Embryonic facial prominence (tissue), 1 donor: ENCODE measurements at regions not wholly inside any gene's neighbourhood (a gene's known extent, or its start where the extent isn't known, plus 50 kb on each side); places are given as distances from the start of the nearest gene placed in this dataset.
A peak's percentile ranks its signal among the peaks of the same experiment; 100 is the strongest.

ENCODE experiments used
- DNase-seq: peaks from one replicate; pipeline ENCODE4 v3.0.0-alpha.2; 2016; ENCODE audit errors: extremely low spot score

DNA sequence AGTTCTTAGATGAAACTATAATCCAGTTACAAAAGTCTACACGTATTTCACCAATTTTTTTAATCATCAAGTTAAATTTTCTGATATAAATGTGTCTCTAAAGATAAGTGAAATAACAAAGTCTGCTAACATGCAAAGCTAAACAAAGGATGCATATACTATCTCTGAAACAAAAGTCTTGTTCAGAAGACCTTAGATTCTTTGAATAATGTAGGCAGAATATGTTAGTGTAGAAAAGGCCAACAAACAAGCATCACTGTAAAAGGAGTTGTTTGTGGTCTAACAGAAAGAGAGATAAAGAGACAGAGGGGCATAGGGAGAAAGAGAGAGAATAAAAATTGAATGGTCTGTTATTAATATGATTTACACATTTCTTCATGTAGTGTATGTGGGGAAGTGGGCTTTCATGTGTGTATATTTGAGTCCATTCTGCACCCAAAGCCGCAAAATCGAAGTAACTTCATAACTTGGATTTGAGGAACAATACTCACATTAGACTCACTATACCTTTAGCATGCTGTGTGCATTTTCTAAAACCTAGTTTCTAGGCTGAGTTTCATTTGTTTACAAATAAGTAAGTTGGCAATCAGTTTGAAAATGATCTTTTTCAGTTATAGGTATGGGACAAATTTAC is 734.8 kb upstream of the REG3G start:
- no peak for DNase-seq

DNA sequence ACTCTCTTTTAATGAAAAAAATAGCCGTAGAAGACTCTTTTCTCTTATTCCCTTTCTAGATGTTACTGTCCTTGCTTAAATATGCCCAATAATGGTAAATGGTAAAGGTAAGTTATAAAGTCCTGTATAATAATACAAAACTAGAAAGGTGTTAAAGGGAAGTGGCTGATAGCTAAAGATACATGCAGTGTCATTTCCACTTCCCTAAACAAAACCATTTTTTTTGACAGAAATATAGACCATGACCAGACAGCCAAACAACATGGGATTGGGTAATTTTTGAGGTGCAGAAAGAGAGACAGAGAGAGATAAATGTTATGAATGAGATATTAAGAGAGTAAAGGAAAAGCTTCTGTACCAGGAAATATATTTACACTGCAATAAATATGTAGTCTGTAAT is 731.7 kb upstream of the REG3G start:
- DNase-seq = no peak

DNA sequence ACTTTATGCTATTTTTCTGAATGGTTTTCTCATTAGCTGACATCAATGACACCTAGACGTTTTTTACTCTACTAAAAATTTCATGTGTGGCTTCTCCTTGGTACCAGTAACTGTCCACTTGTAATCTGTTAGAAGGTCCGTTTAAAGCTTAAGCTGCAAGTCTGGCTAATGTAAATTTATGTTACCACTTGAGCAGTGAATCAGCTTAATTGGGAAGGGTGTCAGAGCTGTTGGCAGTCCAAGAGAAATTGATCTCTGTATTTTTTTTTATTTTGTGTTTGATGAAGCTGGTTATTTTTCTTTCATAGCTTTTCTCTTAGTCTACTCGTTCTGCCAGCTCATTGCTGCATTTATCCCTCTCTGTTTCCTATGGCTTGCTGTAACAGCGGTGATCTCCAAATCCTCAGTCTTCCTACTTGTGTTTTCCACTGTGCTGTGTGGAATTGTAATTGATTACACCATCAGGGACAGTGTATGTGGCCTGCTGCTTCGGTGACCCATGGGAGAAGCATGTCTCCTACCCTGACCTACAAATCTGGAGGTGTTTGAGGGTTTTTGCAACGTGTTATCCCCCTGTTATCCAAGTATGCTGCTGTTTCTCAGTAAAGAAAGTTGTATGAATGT is 724.2 kb upstream of the REG3G start:
- DNase-seq = no peak

DNA sequence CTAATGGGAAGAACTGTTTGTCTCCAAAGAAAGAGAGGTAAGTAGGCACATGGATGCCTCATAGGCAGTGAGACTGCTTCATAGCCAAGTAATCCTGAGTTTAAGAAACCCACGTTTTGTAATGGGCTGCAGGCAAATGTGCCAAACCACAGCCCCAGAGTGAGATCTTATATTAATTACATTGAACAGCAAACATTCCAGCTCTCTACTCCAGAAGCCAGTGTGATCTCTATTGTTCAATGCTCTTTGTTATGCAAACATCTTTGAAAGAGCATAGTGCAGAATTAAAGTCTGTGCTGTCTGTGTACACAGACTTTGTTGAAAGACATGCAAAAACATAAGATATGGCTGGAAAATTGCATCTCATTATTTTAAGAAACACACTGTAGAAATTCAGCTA is 720.8 kb upstream of the REG3G start:
- DNase-seq = no peak

DNA sequence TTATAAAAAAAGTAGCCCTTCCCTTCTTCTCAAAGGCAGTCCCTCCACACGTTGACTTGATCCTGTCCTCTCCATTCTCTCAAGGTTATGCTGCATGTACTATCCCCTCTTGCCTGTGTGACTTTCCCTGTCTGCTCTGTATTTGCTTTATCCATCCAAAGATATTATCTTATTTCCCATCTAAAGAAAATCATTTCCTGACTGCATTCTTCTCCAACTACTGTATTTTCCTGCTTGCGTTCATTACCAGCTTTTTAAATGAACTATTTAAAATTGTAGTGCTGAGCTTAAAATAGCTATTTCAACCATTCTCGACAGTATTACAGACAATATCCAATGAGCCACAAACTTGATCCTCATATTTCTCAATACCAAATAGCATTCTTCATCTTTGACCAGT is 716.0 kb upstream of the REG3G start:
- DNase-seq = no peak

DNA sequence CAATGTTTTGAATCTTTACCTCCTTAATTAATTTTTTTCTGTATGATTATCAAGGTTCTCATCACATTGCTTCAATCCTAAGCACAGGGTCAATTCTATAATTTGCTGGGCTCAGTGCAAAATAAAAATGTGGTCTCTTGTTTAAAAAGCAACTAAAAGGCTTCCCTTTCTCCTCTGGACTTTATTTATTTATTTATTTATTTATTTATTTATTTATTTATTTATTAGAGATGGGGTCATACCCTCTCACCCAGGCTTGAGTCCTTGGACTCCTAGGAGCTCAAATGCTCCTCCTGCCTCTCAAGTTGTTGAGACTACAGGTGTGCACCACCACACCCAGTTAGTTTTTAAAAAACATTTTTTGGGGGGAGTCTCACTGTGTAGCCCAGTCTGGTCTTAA is 710.1 kb upstream of the REG3G start:
- DNase-seq = no peak

DNA sequence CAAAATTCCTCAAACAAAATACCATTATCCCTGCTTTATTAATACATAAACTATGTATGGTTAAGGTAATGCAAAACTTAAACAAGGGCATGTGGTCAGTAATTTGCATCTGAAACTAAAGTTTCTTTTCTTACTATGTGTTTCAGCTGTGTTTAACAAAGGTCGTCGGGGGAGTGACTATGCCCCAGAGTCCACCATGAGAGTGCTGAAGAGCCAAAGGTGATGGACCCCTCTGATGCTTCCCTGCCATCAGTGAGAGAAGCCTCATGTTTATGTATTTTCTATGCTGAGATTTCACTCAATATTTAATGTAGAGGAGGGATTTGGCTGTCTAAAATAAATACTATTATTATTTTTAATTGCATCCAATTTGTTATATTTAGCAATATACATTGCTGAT is 707.2 kb upstream of the REG3G start:
- no peak for DNase-seq

DNA sequence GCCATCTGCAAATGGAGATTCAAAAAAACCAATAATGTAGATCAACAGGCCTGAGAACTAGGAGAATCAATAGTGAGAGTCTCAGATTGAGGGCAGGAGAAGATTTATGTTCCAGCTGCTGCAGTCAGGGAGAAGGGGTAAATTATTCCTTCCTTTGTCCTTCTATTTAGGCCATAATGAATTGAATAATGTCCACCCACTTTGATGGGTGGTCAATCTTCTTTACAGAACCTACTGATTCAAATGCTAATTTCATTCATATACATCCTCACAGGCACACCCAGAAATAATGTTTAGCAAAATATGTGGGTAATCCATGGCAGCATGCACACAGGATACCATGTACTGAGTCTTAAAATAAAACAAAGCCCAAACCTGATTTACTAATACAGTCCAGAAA is 695.3 kb upstream of the REG3G start:
- no peak for DNase-seq

DNA sequence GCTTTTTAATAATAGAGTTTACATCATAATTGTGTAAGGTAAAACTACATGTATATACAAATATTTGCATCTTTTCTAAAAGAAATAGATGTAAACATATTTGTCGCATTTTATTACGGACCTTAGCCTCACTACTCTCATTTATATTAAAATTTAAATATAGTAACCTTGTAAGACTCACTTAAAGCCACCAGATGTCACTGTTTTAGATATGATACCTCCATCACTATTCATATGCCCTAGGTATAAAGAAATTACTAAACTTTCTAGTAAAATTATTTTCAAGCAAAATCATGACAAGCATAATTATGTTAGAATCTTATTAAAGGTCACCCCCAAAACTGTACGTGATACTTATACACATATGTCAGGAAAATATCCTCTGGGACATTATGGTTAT is 674.3 kb upstream of the REG3G start:
- peak; percentile 12 for DNase-seq

DNA sequence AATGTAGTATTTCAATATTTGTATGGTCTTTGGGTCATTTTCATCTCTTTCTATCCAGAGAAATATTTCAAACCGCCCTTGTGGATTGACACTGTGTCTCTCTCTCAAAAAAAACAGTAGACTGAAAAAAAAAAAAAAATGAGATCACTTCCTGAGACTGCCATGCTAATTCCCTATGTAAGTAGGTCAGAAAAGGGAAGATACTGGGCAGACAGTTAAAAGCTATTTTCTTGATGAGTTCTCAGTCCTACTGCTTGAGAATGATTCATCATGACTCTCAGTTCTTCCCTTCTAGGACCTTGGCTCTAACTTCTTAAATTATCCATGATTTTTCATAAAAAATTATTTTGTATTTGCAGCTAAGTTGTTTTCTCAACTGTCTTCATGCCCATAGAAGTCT is 672.3 kb upstream of the REG3G start:
- no peak for DNase-seq

DNA sequence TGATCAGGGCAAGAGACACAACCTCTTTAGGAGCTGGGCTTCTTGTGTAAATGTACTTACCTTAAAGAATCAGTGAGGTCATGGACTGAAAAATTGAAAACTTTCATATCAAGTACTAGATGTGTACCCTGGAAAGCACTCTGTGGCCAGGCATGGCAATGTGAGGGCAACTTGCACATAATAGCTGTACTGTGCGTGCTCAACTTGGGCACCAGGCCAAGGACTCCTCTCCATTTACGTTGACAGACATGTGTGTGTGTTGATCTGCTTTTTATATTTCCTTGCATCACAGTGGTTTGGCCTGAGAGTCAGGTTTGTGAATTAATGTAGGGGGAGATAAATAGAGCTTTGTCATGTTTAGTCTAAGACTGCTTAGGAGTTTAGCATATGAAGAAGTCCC is 669.5 kb upstream of the REG3G start:
- no peak for DNase-seq

DNA sequence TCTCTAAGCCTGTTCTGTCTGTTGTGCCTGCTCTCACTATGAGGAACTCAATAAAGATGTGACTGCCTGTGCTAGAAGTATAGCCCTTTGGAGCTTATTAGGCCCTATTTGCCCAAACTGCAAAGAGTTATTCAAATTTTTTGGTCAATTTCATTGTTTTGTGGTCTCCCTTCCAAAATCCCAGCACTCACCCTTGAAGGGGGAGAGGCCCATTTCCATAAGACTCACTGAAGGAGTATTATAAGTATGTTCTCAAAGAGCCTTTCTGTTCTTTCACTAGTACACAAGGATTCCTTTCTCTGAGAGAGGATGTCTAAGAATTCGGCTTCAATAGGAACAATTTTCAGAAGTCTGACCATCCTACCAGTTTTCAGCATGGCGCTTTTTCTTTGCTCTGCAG is 641.9 kb upstream of the REG3G start:
- no peak for DNase-seq

DNA sequence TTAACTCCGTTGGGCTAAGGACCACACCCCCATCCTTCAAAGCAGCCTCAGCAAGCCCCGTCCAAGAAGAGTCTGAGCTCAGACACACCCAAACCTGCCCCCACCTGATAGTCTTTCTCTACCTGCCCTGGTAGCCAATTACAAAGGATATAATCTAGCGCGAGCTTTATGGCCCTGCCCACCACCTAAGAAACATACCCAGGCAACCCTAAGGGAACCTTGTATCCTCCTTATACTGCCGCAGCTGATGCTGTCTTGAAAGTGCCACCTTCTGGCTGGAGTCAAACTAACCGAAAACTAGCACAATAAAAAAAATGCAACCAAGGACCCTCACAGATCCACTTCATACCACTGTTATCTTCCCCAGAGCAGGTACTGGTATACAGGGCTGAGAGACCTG is 628.3 kb upstream of the REG3G start:
- no peak for DNase-seq

DNA sequence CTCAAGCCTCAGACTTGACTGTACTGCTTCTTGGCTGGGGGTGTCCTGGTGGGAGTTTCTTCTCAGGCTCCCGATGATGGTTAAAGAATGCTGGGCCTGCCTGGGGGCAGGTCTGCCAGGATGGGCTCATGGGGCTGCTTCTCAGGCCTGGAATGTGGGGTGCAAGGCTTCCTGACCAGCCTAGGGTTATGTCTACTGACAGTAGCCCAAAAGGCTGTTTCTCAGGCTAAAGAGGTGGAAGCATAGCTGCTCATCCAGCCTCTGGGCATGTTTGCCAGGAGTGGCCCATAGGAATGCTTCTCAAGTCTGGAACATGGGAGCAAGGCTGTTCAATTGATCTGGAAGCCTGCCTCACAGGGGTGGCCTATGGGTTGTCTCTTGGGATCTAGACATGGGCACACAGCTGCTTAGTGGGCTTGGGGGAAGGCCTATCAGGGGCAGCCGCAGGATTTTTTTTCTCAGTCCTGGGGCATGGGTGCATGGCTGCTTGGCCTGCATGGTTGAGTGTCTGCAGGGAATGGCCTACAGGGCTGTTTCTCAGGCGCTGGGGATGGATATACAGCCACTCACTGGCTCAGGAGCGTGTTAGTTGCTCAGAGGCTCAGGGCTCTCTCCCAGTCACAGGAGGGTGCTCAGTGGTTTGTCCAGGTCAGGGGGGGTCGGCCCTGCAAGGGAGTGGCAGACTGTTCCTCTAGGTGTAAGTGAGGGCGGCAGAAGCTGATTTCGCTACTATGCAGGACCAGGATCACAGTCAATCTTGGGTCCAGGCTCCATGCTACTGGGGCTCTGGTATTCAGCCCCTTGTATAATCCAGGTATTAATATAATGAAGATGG is 617.3 kb upstream of the REG3G start:
- DNase-seq = no peak

DNA sequence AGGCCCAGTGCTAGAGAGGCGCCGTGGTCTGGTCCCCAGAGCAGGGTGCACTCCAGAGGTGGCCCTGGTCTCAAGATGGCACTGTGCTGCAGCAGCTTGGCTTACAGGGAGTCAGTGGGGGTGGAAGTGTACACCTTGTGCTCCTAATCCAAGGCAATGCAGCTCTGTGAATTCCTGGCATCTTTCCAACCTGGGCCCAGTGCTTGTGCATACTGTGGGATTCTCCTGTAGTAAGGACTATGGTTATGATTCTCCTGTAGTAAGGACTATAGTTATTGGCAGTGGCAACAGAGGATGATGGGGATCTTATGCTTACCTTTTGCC is 616.7 kb upstream of the REG3G start:
- no peak for DNase-seq

DNA sequence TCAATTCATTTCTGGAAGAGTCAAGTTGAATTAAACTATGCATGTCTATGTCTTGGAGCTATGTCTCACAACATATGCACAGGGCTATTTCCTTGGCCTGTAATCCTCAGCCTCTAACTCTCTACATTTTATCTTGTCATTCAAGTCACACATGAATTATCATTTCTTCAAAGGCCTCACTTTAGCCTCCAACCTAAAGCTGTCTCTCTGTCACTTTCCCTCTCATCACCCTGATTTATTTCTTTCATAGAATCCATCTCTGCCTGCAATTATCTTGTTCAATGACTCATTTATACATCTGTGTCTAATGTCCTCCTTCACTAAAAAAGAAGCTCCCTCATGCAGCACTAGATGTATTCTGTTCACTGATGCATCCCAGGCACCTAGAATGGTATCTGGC is 614.2 kb upstream of the REG3G start:
- no peak for DNase-seq

DNA sequence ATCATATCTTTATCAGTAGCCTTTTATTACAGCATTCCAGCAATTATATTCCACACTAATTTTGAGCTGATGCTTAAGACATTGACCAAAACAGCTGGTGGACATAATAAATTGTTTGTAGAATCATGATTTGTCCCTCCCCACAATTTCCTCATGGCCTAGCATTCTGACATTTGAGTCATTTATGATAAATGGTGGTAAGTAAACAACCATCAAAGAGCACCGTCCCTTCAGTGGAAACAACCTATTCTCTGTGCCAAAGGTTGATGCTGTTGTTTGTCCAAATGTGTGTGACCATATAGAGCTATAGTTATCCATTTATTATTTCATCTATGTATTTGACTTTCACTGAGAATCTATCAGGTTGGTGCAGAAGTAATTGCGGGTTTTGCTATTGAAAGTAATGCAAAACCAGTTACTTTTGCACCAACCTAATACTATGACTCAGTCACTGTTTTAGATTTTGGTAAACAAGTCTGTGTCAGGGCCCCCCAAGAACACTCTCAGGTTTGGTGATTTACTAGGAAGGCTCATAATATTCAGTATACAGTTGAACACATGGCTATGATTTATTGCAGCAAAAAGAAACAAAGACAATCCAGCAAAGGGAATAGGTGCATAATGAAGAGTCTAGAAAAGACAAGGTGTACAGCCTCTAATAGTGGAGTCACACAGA is 608.7 kb upstream of the REG3G start:
- no peak for DNase-seq

DNA sequence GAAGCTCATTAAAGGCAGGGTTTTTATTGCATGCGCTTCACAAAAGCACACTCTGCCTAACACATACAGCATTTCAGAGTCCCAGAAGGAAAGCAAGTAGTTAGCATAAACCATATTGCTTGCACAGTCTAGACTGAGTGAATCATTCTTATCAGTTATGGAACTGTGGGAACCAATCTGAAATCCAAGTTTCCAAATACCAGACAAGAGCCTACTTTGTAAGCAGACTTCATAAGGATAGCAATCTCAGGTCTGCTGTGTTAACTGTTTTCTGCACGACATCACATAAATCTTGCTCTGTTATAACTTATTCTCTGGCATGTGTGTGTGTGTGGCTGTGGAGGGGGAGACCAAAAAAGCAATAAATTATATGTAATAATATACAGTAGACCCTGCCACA is 608.1 kb upstream of the REG3G start:
- DNase-seq = no peak

DNA sequence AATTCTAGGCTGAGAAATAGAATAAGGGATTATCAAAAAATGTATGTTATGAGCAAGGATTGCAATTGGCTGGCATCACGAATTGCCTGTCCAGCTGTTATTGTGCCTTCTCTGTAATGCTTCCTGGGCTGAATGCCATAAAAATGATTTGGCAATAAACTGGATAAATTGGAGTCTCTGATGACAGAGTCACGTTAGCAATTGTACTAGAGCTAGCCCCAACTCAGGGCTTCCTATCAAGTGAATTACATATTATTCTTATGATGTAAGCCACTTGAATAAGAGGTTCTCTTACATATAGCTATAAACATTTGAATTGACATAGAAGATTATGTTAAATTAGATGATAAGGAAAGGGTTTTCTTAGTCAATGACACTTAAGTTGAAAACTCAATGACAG is 607.5 kb upstream of the REG3G start:
- no peak for DNase-seq

DNA sequence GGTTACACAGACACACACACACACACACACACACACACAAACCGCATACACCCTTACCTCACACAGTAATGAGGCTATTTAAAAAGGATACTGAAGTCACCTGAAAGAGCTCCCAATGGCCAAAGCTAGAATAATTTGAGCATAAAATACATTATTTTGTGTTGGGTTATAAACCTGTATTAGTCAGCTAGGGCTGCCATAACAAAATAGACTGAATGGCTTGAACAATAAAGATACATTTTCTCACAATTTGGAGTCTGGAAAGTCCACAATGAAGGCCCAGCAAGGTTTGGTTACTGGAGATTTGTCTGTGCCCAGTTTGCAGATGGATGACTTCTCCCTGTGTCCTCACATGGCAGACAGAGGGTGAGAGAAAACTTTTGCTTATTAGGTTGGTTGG is 605.4 kb upstream of the REG3G start:
- DNase-seq = no peak

DNA sequence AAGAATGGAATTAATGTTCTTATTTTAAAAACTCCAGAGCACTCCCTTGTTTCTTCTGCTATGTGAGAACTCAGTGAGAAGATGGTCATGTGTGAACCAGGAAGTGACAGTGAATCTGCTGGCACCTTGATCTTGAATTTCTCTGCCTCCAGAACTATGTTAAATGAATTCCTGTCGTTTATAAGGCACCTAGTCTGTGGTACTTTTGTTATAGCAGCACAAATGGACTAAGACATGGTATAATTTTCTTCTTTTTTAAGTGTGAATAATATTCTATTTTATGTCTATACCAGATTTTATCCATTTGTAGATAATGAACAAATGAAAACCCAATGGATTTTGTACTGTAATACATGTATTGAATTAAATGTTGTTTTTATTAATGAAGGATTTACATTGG is 601.9 kb upstream of the REG3G start:
- DNase-seq = no peak

DNA sequence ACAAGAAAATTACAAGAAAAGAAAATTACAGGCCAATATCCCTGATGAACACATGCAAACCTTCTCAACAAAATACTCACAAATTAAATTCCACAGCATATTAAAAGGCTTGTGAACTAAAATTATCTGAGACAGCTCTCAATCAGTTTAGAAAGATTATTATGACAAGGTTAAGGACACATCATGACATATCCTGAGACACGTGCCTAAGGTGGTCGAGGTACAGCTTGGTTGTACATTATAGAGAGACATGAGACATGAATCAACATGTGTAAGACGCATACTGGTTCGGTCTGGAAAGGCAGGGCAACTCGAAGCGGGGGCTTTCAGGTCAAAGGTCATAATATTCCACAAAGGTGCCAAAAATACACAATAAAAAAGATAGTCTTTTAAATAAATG is 598.3 kb upstream of the REG3G start:
- no peak for DNase-seq

DNA sequence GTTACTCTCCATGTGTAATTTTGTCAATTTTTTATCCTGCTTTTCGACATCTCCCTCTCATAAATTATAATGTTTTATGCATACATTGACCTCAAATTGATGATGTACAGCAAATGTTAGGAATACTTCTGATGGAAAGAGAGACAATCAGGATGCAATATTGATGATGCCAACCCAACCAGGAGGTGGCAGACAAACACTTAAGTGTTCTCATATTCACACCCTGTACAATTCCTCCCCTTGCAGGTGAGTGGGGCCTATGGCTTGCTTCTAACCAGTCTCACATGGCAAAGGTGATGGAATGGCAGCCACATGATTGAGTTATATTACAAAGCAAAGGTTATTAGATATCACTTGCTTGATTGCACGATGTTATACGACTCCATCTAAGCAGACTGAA is 594.3 kb upstream of the REG3G start:
- DNase-seq = no peak
